ENCODE measurements at regions not wholly inside any gene's neighbourhood (a gene's known extent, or its start where the extent isn't known, plus 50 kb on each side); places are given as distances from the start of the nearest gene placed in this dataset.
"Not testable (repeated sequence)": the region's sequence is repeated elsewhere in the genome, so short reads cannot be mapped to it uniquely, and the experiment has no call there.

GRCh38 chr2:53497020-53497419, 270.6 kb upstream of the CHAC2 start:
- no peaks in the 10 kb centered on the region for H3K4me1 Mint-ChIP-seq
- H3K27ac Mint-ChIP-seq: no peak overlapping the region
- no peak for DNase-seq
- no peaks in the 10 kb centered on the region for H3K36me3 Mint-ChIP-seq (ENCODE audit: low read depth)
- H3K4me3 Mint-ChIP-seq: no peak overlapping the region
- H3K27me3 Mint-ChIP-seq: no peaks in the 10 kb centered on the region
- intact Hi-C loops (cut with micrococcal nuclease): no loop called here
- no peaks in the 10 kb centered on the region for H3K9me3 Mint-ChIP-seq

- Mint-ChIP-seq H3K4me1 (no peaks in the 10 kb centered on the region), H3K27me3 (no peaks in the 10 kb centered on the region), H3K9me3 (no peaks in the 10 kb centered on the region), H3K36me3 (ENCODE audit: low read depth) (no peaks in the 10 kb centered on the region), H3K4me3 (no peak overlapping the region), H3K27ac (no peak overlapping the region)
- no peak for DNase-seq
- intact Hi-C loops (cut with micrococcal nuclease): no loop called here
Observed at GRCh38 chr2:53493210-53493609, 274.4 kb upstream of the CHAC2 start.

- intact Hi-C loops (cut with micrococcal nuclease): no loop called here
- Mint-ChIP-seq H3K27ac (no peak overlapping the region), H3K9me3 (no peaks in the 10 kb centered on the region), H3K4me3 (no peak overlapping the region), H3K36me3 (ENCODE audit: low read depth) (no peaks in the 10 kb centered on the region), H3K27me3 (no peaks in the 10 kb centered on the region), H3K4me1 (no peaks in the 10 kb centered on the region)
- no peak for DNase-seq
Observed at GRCh38 chr2:53490659-53491058, 276.9 kb upstream of the CHAC2 start.

GRCh38 chr2:53486185-53486899, 281.3 kb upstream of the CHAC2 start:
- H3K36me3 Mint-ChIP-seq (ENCODE audit: low read depth); H3K4me1 Mint-ChIP-seq; intact Hi-C loops (cut with micrococcal nuclease); H3K27me3 Mint-ChIP-seq; DNase-seq; H3K4me3 Mint-ChIP-seq; H3K27ac Mint-ChIP-seq; H3K9me3 Mint-ChIP-seq: not testable (repeated sequence)

GRCh38 chr2:53485021-53485728, 282.4 kb upstream of the CHAC2 start:
- intact Hi-C loops (cut with micrococcal nuclease): no loop called here
- no peak for DNase-seq
- Mint-ChIP-seq H3K9me3 (peaks cover 3% of the 10 kb centered on the region), H3K4me3 (no peak overlapping the region), H3K4me1 (no peaks in the 10 kb centered on the region), H3K36me3 (ENCODE audit: low read depth) (no peaks in the 10 kb centered on the region), H3K27ac (no peak overlapping the region), H3K27me3 (no peaks in the 10 kb centered on the region)

GRCh38 chr2:53484531-53484930, 283.1 kb upstream of the CHAC2 start:
- intact Hi-C loops (cut with micrococcal nuclease): no loop called here
- no peak overlapping the region for H3K27ac Mint-ChIP-seq
- no peak for DNase-seq
- no peaks in the 10 kb centered on the region for H3K36me3 Mint-ChIP-seq (ENCODE audit: low read depth)
- no peaks in the 10 kb centered on the region for H3K4me1 Mint-ChIP-seq
- H3K4me3 Mint-ChIP-seq: no peak overlapping the region
- peaks cover 3% of the 10 kb centered on the region for H3K9me3 Mint-ChIP-seq
- no peaks in the 10 kb centered on the region for H3K27me3 Mint-ChIP-seq

GRCh38 chr2:53477517-53477916, 290.1 kb upstream of the CHAC2 start:
- Mint-ChIP-seq H3K4me3 (no peak overlapping the region), H3K36me3 (ENCODE audit: low read depth) (no peaks in the 10 kb centered on the region), H3K4me1 (no peaks in the 10 kb centered on the region), H3K27me3 (peaks cover 1% of the 10 kb centered on the region), H3K27ac (no peak overlapping the region), H3K9me3 (peaks cover 3% of the 10 kb centered on the region)
- DNase-seq: no peak
- intact Hi-C loops (cut with micrococcal nuclease): no loop called here

- no peak overlapping the region for H3K4me3 Mint-ChIP-seq
- no peak for DNase-seq
- H3K27ac Mint-ChIP-seq: no peak overlapping the region
- H3K9me3 Mint-ChIP-seq: no peaks in the 10 kb centered on the region
- no peaks in the 10 kb centered on the region for H3K36me3 Mint-ChIP-seq (ENCODE audit: low read depth)
- intact Hi-C loops (cut with micrococcal nuclease): no loop called here
- H3K27me3 Mint-ChIP-seq: peaks cover 1% of the 10 kb centered on the region
- no peaks in the 10 kb centered on the region for H3K4me1 Mint-ChIP-seq
Observed at GRCh38 chr2:53476834-53477233, 290.8 kb upstream of the CHAC2 start.

- Mint-ChIP-seq H3K27me3 (peaks cover 1% of the 10 kb centered on the region), H3K4me3 (no peak overlapping the region), H3K36me3 (ENCODE audit: low read depth) (no peaks in the 10 kb centered on the region), H3K27ac (no peak overlapping the region), H3K9me3 (no peaks in the 10 kb centered on the region), H3K4me1 (no peaks in the 10 kb centered on the region)
- no peak for DNase-seq
- intact Hi-C loops (cut with micrococcal nuclease): no loop called here
Observed at GRCh38 chr2:53475766-53476165, 291.8 kb upstream of the CHAC2 start.

GRCh38 chr2:53475321-53475720, 292.3 kb upstream of the CHAC2 start:
- H3K4me1 Mint-ChIP-seq: no peaks in the 10 kb centered on the region
- H3K36me3 Mint-ChIP-seq (ENCODE audit: low read depth): no peaks in the 10 kb centered on the region
- no peaks in the 10 kb centered on the region for H3K9me3 Mint-ChIP-seq
- H3K27ac Mint-ChIP-seq: no peak overlapping the region
- H3K4me3 Mint-ChIP-seq: no peak overlapping the region
- DNase-seq: no peak
- H3K27me3 Mint-ChIP-seq: peaks cover 1% of the 10 kb centered on the region
- intact Hi-C loops (cut with micrococcal nuclease): no loop called here

- Mint-ChIP-seq H3K4me1 (no peaks in the 10 kb centered on the region), H3K36me3 (ENCODE audit: low read depth) (no peaks in the 10 kb centered on the region), H3K9me3 (no peaks in the 10 kb centered on the region), H3K27ac (no peak overlapping the region), H3K27me3 (peaks cover 1% of the 10 kb centered on the region), H3K4me3 (no peak overlapping the region)
- intact Hi-C loops (cut with micrococcal nuclease): no loop called here
- DNase-seq: no peak
Observed at GRCh38 chr2:53474914-53475313, 292.7 kb upstream of the CHAC2 start.

- Mint-ChIP-seq H3K4me1 (no peaks in the 10 kb centered on the region), H3K9me3 (no peaks in the 10 kb centered on the region), H3K27me3 (no peaks in the 10 kb centered on the region), H3K36me3 (ENCODE audit: low read depth) (no peaks in the 10 kb centered on the region), H3K27ac (no peak overlapping the region), H3K4me3 (no peak overlapping the region)
- no peak for DNase-seq
- intact Hi-C loops (cut with micrococcal nuclease): no loop called here
Observed at GRCh38 chr2:53473775-53474311, 293.8 kb upstream of the CHAC2 start.

- intact Hi-C loops (cut with micrococcal nuclease): no loop called here
- Mint-ChIP-seq H3K4me1 (no peaks in the 10 kb centered on the region), H3K4me3 (no peak overlapping the region), H3K27me3 (no peaks in the 10 kb centered on the region), H3K27ac (no peak overlapping the region), H3K9me3 (no peaks in the 10 kb centered on the region), H3K36me3 (ENCODE audit: low read depth) (no peaks in the 10 kb centered on the region)
- no peak for DNase-seq
Observed at GRCh38 chr2:53473236-53473635, 294.4 kb upstream of the CHAC2 start.

- Mint-ChIP-seq H3K36me3 (ENCODE audit: low read depth) (no peaks in the 10 kb centered on the region), H3K4me1 (no peaks in the 10 kb centered on the region), H3K27me3 (no peaks in the 10 kb centered on the region), H3K9me3 (no peaks in the 10 kb centered on the region), H3K27ac (no peak overlapping the region), H3K4me3 (no peak overlapping the region)
- DNase-seq: no peak
- intact Hi-C loops (cut with micrococcal nuclease): no loop called here
Observed at GRCh38 chr2:53467467-53468180, 300.0 kb upstream of the CHAC2 start.
